ENCODE measurements at regions not wholly inside any gene's neighbourhood (a gene's known extent, or its start where the extent isn't known, plus 50 kb on each side); places are given as distances from the start of the nearest gene placed in this dataset.
A peak's percentile ranks its signal among the peaks of the same experiment; 100 is the strongest.

DNA sequence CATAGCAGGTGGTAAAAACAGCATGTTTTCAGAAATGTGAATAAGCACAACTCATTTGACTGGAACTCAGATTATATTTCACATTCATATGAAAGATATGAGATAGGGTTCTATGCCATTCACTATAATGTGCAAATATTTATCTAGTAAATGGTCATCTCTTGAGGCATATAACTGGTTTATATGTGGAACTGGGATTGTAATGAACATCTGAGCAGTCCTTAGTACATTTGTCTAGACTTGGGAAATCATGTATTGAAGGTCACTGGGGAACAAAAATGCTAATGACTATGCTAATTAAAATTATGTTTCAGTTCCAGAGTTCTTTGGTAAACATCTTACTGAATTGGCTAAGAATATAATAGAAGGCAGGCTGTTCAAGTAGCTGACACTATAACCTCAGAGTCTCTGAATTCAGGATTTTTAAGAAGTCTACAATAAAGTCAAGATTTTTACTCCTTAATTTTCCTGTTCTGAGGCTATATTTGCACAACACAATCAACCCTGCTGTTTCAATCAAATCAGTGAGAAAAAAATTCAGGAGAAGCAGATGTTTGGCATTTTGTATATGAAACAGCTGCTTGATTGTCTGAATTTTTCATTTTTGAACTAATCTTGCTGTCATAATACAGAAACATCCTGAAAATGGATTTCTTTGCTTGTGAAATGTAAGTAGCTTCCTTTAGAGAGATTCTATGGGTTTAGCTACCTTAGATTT is 244.8 kb upstream of the RGS18 start:
- no peak for DNase-seq

DNA sequence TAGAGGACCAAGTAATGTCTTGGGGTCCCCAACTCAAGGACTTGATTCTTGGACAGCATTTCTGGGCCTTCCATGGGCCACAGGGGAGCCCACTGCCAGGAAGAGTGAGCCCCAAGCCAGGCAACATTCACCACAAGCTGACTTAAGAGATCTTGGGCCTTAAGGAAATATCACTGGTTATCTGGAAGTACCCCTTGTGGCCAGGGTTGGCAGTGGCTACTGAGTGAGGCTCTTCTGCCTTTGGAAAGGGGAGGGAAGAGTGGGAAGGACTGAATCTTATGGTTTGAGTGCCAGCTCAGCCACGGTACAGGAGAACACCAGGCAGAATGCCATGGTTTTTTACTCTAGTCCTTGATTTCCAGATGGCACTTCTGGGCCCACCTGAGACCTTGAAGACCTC is 228.9 kb upstream of the RGS18 start:
- DNase-seq: no peak

DNA sequence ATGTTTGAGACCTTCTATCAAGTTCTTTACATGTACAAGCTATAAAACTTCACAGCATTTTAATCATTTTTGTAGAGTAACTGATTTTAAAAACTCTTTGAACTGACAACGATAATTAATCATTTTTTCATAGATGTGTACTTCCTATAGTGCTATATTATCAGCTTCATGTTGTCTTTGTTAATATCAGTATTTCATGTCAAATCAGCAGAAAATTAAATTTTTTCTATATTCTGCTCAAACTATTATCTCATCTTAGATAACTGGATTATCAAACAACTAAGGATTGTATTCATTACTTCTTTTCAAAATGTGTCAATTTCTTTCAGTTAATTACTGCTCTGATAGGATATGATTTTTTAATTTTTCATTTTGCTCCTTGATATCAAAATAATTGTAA is 214.6 kb upstream of the RGS18 start:
- no peak for DNase-seq

DNA sequence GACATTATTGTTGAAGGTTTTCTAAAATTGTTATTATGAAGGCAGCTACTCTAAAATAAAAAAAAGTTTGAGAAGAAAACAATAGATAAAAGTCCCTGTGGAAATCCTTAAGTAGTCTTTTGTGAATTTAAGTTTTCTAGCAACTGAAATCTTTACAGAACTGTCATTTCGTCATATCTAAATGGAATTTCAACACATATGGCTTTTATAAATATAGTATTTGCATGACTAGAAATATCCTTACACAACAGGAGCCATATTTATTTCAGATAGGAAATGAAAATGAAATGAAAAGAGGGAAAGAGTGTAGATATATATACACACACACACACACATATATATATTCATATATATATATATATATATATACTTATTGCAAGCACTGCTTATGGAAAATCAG is 204.7 kb upstream of the RGS18 start:
- no peak for DNase-seq

DNA sequence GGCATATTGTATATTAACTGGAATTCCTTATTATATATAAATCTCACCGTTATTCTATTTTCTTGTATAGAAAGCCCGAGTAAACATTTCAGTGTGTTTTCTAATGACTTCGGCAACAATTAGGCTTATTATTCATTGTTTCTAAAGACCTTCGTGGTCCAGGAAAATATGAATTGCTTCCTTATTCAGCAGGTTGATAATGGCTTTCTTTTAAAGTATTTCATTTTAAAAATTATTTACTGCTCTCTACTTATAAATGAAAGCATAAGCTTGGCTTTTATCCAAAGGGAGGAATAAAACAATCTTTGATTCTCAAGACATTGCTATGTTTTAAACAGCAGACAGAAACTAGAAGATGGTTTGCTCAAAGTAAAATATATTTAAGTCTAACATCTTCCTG is 198.4 kb upstream of the RGS18 start:
- DNase-seq: no peak

DNA sequence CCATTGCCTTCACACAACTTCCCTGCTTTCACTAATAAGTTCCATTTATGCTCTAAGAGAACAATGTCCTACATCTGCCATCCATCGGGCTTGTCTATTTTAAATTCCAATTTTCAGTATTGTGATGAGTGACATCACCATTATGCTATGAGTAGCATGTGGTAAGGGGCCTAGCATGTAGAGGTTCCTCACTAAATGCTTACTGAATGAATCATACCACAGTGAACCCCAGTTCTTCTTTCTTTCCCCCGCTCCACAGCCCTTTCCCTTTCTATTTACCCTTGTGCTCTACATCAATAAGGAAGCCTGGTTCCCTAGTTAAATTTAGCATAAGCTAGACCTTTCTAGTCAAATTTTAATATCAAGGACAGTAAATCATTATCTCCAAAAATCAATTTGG is 195.0 kb upstream of the RGS18 start:
- no peak for DNase-seq

DNA sequence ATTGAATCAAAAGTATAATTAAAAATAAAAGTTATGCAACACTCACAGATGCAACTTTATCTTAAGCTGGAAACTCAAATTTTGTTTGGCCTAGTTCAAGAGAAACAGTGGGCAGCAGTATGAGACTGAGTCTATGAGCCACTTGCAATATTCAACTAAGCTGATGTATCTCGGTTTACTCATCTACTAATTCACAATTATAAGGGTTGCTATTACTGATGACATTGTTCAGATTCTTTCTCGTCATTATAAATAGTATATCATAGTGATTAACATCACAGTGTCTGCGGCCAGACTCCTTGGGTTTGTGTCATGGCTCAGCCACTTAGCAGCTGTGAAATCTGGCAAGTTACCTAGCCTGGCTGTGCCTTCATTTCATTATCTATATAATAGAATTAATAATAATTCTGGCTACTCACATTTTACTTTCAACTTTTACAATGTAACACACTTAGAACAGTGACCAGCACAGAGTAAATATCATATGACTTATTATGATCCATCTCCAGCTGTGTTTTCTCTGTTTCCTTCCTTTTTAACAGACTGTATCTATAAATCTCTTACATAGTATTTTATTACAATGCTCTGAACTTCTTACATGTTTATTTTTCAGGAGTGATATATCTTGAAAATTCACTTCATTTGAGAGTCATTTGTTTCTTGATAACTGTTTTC is 194.3 kb upstream of the RGS18 start:
- DNase-seq: peak; percentile 1

DNA sequence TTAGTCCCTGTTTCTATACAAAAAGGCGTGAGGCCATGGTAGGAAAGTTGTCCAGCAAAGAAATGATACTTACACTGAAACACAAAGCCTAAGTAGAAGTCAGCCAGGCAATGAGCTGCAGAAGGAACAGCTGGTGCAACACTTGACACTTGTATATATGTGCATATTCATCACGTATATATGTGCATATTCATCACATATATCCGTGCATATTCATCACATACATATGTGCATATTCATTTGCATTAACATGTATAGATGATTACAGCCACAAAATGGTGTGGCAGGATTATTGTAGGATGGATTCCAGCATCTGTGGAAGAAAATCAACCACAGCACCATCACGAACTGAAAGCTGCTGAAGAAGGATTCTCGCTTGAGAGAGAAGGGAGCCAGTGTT is 189.0 kb upstream of the RGS18 start:
- DNase-seq: no peak

DNA sequence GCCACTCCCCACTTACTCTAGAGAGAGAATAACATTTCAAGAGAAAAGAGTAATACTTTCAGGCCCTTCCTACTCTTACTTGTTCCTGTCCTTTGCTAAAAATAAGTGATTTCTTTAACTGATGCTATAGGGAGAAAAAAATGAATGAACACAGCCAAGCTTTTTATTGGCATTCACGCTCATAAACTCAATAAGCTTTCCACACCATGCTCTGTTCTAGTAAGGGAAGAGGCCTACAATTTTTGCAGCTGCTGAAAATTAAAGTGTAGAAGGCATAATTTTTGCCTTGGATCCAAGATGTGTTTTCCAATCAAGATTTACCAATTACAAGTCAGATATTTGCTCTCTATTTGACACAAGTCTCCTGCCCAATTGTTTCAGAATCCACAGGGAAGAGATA is 188.1 kb upstream of the RGS18 start:
- DNase-seq: no peak

DNA sequence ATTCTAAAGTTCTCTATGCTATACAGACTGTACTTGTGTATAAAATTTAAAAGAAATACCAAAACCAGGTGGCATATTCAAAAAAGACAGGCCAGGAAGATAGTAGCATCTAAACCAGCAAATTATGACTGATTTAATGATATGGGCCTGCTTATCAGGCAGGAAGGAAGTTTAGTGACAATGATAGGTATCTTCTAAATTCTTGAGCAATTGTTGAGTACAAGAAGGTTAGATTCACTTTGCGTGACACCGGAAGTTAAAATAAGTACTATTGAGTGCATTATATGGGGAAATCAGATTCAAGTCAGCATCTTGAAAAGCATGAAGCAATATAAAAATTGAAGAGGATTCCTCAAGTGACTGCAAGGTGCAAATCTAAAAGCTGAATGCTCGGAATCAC is 186.8 kb upstream of the RGS18 start:
- DNase-seq: no peak

DNA sequence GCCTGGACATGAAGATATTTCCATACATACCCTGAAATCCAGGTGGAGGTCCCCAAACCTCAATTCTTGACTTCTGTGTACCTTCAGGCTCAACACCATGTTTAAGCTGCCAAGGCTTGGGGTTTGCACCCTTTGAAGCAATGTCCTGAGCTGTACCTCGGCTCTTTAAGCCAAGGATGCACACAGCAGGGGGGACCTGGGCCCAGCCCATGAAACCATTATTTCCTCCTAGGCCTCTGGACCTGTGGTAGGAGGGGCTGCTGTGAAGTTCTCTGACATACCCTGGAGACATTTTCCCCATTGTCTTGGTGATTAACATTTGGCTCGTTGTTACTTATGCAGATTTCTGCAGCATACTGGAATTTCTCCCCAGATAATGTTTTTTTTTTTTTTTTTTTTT is 184.3 kb upstream of the RGS18 start:
- DNase-seq: no peak

DNA sequence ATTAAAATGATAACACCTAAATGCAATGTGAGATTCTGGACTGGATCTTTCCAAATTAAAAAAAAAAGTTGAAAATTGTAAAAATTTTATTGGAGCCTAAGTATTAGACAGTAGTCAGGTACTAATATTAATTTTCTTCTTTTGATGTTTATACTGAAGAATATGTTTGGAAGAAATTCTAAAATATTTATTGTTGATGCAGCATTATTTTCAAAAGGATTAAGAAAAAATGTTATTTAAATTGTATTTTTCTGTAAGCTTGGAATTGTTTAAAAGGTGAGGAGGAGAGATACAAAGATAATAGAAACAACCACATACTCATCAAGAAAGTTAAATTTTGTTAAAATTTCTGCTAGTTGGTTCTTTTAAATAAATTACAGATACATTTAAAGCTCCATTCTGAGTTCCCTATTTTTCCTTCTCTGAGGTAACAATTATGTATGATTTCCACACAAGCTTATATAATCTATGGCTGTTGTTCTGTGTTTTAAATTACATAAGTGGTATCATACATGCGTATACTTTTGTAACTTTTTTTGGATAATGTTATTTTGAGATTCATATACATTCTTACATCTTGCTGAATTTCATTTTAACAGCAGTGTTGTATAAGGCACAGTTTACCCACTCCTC is 180.3 kb upstream of the RGS18 start:
- DNase-seq: no peak

DNA sequence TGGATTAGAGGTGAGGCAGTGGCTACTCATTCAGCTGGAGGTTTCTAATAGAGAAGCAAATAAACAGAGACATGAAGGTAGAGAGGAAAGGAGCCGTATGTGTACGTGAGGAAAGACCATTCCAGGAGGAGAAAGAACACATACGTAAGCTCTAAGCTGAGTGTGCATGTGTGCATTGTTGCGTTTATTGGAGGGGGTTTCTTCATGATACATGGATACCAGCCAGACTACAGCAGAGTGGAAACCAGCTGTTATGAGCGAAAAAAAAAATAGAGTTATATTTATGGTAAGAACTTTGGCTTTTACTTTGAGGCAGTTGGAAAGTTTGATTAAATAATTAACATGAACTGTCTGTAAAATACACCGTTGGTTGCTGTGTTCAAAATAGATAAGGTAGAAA is 173.4 kb upstream of the RGS18 start:
- DNase-seq: no peak

DNA sequence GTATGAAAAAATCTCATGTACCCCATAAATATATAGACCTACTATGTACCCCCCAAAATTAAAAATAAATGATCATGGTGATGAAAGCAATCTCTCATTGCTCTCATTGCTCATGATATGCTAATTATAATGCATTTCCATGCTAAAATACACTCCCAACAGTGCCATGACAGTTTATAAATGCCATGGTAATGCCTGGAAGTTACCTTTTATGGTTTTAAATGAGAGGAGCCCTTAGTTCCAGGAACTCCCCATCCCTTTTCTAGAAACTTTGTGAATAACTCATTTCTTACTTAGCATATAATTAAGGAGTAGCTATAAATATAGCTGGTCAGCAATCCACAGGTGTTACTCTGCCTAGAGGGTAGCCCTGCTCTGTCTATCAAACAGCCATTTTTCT is 166.1 kb upstream of the RGS18 start:
- DNase-seq: no peak

DNA sequence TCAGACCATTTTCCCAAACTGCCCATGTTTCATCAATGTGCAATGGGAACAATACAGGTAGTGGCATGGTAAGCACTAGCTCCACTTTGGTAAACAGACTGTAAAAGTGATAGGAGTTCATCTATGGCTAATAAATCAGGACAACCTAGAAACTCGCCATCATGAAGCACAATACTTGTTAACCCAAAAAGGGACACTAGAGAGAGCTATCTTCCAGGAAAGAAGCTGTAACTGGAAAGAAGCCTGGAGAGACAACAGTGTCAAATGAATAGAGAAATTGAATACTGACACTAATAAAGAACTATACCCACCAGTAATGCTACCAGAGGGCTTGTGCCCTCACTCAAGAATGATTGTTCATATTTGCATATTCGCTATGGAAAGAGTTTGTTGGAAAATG is 164.7 kb upstream of the RGS18 start:
- peak; percentile 69 for DNase-seq

DNA sequence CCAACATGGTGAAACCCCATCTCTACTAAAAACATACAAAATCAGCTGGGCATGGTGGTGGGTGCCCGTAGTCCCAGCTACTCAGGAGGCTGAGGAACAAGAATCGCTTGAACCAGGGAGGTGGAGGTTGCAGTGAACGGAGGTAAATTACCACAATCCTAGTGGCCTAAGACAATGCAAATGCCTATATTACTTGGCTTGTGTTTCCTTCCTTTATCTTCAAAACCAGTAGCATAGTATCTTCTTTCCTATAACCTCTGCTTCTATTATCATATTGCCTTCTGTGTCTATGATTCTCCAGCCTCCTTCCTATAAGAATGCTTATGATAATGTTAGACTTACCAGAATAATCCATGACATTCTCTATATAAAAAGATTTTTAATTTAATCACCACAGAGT is 156.2 kb upstream of the RGS18 start:
- no peak for DNase-seq

DNA sequence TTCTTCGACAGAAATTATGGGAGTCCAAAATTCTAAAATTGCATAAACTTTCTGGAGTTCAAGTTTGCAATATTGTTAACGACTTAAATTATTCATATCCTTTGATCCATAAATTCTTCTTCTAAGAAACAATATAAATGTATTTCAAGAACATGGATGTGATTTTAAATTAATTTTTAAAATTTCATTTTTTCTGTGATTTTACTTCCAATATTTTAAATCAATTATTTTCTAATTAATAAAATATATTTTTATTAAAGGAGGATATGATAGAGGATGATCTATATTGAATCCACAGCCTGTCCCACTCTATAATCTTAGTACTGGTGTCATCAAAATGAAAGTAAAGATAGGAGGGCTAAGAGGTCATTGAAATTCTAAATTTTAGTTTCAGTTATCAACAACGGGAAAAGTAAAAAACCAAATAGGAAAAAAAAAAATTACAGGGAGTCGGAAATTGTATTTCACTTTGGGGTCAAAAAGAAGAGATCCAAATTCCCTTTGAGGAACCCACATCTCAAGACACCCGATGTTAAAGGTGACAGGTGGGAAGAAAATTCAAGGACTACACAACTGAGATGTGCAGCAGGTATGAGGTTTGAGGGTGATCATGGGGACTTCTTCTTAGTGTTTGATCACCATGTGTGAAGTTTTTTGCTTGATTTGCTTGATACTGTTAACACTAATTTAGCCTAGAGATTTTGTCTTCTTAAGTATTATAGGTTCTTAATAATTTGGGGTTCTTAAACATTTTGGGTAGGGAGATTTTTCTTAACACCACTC is 154.8 kb upstream of the RGS18 start:
- DNase-seq: no peak

DNA sequence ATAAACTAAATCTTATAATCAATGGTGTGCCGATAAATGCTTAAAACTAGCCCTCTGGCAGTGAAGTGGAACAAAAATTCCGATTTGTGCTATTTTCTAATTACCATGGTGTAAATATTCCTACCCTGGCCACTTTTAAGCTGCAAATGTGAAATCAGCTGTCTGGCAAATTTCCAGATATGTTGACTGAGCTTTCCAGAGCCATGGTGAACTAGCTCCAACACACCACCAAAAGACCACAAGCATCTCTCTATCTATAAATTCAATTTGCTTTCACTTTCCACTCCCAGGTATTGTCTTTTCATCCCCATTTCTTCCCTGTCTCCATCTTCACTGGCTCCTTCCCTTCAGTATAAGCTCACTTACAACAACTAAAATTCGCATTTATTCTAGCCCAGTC is 152.3 kb upstream of the RGS18 start:
- no peak for DNase-seq

DNA sequence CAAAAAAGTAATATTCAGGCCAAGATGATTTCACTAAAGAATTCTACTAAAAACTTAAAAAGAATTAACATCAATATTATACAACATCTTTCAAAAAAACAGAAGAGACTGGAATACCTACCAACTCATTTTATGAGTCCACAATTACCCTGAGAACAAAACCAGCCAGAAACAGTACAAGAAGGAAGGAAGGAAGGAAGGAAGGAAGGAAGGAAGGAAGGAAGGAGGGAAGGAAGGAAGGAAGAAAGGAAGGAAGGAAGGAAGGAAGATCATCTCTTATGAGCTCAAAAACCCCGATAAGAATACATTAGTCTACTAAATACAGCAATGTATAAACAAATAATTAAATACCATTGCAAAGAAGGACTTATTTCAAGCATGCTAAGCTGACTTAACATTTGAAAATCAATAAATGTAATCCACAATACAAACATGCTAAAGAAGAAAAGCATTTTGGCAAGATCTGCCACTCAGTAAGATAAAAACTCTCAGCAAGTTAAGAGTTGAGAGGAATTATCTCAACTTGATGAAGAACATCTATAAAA is 149.9 kb upstream of the RGS18 start:
- DNase-seq: no peak

DNA sequence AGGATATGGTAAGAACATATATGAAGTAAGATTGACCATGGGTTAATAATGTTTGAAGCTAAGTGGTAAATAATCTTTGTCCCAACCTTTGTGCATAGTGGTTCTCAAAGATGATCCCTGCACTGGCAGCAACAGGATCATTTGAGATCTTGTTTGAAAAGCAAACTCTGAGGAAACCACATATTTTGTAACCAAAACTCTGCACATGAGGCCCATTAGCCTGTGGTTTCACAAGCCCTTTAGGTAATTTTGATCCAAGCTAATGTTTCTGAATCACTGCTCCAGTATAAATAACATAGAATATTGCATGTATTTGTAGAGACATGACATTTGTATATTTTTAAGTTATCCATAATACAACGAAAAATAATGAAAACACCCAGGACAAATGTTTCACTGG is 147.9 kb upstream of the RGS18 start:
- DNase-seq: no peak

DNA sequence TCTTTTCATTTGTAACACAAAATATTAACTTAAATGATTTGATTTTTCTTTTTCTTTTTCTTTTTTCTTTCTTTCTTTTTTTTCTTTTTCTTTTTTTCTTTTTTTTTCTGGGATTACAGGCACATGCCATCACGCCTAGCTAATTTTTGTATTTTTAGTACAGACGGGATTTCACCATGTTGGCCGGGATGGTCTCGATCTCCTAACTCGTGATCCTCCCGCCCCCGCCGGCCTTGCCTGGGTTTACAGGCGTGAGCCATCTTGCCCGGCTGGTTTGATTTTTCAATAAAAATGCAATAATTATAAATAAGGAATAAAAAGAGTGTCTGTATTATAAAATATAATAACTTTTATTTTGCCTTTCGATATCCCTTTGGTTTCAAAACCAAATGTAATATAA is 146.7 kb upstream of the RGS18 start:
- DNase-seq: no peak

DNA sequence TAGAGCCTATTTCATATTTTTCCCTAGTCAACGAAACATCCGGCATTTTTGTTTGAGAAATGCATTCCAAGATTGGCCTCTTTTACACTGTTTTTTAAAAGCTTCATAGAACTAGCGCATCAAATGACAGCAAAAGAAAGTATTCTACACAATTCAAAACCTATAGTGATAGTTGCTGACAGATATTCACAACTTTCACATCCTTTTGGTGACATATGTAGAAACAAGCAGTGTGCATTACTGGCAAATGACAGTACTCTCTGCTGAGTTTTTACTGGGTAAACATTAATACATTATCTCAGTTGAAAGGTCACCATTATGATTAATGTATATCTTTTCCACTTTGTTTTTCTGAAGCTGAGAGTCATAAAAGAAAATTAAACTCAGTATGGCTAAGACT is 135.4 kb upstream of the RGS18 start:
- DNase-seq: no peak

DNA sequence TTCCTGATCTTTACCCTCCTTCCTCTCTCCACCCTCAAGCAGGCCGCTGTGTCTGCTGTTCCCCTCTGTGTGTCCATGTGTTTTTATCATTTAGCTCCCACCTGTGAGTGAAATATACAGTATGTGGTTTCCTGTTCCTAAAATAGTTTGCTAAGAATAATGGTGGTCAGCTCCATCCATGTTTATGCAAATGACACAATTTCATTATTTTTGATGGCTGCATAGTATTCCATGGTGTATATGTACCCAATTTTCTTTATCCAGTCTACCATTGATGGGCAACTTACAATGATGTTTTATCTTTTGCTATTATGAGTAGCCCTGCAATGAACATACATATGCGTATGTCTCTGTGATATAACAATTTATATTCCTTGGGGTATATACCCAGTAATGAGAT is 133.4 kb upstream of the RGS18 start:
- no peak for DNase-seq
